IMR-90 (cell line): ENCODE measurements at regions not wholly inside any gene's neighbourhood (a gene's known extent, or its start where the extent isn't known, plus 50 kb on each side); places are given as distances from the start of the nearest gene placed in this dataset.

Experiments
- ATAC-seq: fragments of 200-7000 bp; cut with Tn5 transposase; 2 replicates; pipeline ENCODE4 v1.9.1; 2020; ENCODE audit warnings: low read depth, mild to moderate bottlenecking, moderate library complexity
- BruUV-seq: library from RNA; stranded (reverse); fragments of 400-500 nt; replicated peaks from 2 replicates; lab custom pipeline; 2021; lab: Mats Ljungman, UMichigan
- CTCF ChIA-PET: fragments of 300-600 bp; formaldehyde crosslinking; extraction: SDS; loops from one replicate; lab custom pipeline; 2021; ENCODE audit warnings: antibody characterized with exemption; lab: Yijun Ruan, JAX
- POLR2A ChIA-PET: fragments of 300-600 bp; sonication (Branson Sonifier 250); formaldehyde crosslinking; loops from one replicate; lab custom pipeline; 2022; ENCODE audit warnings: antibody characterized with exemption; ENCODE audit not compliant: unreplicated experiment; lab: Charles Lee
- DNase-seq: peaks from one replicate; pipeline ENCODE4 v3.0.0; 2013
- H2AFZ ChIP-seq: replicated peaks from 2 replicates; pipeline ENCODE3; 2013; ENCODE audit warnings: low read length, mild to moderate bottlenecking; ENCODE audit not compliant: poor library complexity
- H2AK5ac ChIP-seq: 2 replicates; pipeline ENCODE4 v1.6.1; 2013; ENCODE audit warnings: low read depth, low read length, inconsistent platforms
- H2AK9ac ChIP-seq: replicated peaks from 2 replicates; pipeline ENCODE3; 2013; ENCODE audit warnings: mild to moderate bottlenecking, low read depth, low read length, moderate library complexity; ENCODE audit not compliant: poor library complexity
- H2BK120ac ChIP-seq: 2 replicates; pipeline ENCODE4 v1.6.1; 2013; ENCODE audit warnings: low read depth, low read length, inconsistent platforms
- H2BK15ac ChIP-seq: 3 replicates; pipeline ENCODE4 v1.6.1; 2013; ENCODE audit warnings: low read depth, low read length, inconsistent platforms
- H2BK20ac ChIP-seq: 2 replicates; pipeline ENCODE4 v1.6.1; 2013; ENCODE audit warnings: low read depth, mild to moderate bottlenecking, inconsistent platforms, low read length, moderate library complexity
- H2BK5ac ChIP-seq: 2 replicates; pipeline ENCODE4 v1.6.1; 2013; ENCODE audit warnings: mild to moderate bottlenecking, low read depth, low read length, inconsistent platforms; ENCODE audit not compliant: poor library complexity, severe bottlenecking
- H3K14ac ChIP-seq: replicated peaks from 2 replicates; pipeline ENCODE4 v1.6.1; 2013; ENCODE audit warnings: low read depth, low read length, inconsistent platforms
- H3K18ac ChIP-seq: 2 replicates; pipeline ENCODE4 v1.6.1; 2013; ENCODE audit warnings: low read depth, low read length, control low read depth
- H3K23ac ChIP-seq: 2 replicates; pipeline ENCODE4 v1.6.1; 2013; ENCODE audit warnings: low read depth, low read length, inconsistent platforms
- H3K27ac ChIP-seq: 2 replicates; pipeline ENCODE4 v1.5.1; 2013; ENCODE audit warnings: mild to moderate bottlenecking, control low read depth, low read length; ENCODE audit not compliant: insufficient read depth
- H3K27me3 ChIP-seq: 2 replicates; pipeline ENCODE4 v1.6.1; 2013; ENCODE audit warnings: low read length; ENCODE audit not compliant: control insufficient read depth, insufficient read depth
- H3K36me3 ChIP-seq: 2 replicates; pipeline ENCODE4 v1.6.1; 2013; ENCODE audit warnings: low read length, mixed read lengths; ENCODE audit not compliant: control insufficient read depth, insufficient read depth
- H3K4ac ChIP-seq: 2 replicates; pipeline ENCODE4 v1.6.1; 2013; ENCODE audit warnings: low read depth, low read length, inconsistent platforms
- H3K4me1 ChIP-seq: 2 replicates; pipeline ENCODE4 v1.6.1; 2013; ENCODE audit warnings: low read length, mixed read lengths; ENCODE audit not compliant: control insufficient read depth, insufficient read depth
- H3K4me2 ChIP-seq: 2 replicates; pipeline ENCODE4 v1.6.1; 2013; ENCODE audit warnings: low read depth, mild to moderate bottlenecking, control low read depth, low read length, moderate library complexity
- H3K4me3 ChIP-seq: 2 replicates; pipeline ENCODE4 v1.5.1; 2013; ENCODE audit warnings: low read depth, mild to moderate bottlenecking, control low read depth, low read length, moderate library complexity; ENCODE audit not compliant: insufficient read depth
- H3K56ac ChIP-seq: 2 replicates; pipeline ENCODE4 v1.6.1; 2013; ENCODE audit warnings: low read length, inconsistent platforms; ENCODE audit not compliant: insufficient read depth; ENCODE audit errors: extremely low read depth
- H3K79me1 ChIP-seq, 2 experiments: 2 replicates each; pipeline ENCODE4 v1.6.1; 2013; ENCODE audit warnings: low read length in 2 of 2, inconsistent platforms in 1 of 2, low read depth in 1 of 2
- H3K9ac ChIP-seq: 2 replicates; pipeline ENCODE4 v1.6.1; 2013; ENCODE audit warnings: low read depth, low read length, control low read depth
- H3K9me1 ChIP-seq: 2 replicates; pipeline ENCODE4 v1.6.1; 2013; ENCODE audit warnings: low read length, inconsistent platforms; ENCODE audit not compliant: insufficient read depth
- H3K9me3 ChIP-seq: 2 replicates; pipeline ENCODE4 v1.6.1; 2013; ENCODE audit warnings: low read length; ENCODE audit not compliant: control insufficient read depth, insufficient read depth
- H4K20me1 ChIP-seq: 2 replicates; pipeline ENCODE4 v1.6.1; 2013; ENCODE audit warnings: low read length, inconsistent platforms; ENCODE audit not compliant: insufficient read depth
- H4K5ac ChIP-seq: 2 replicates; pipeline ENCODE4 v1.6.1; 2013; ENCODE audit warnings: mild to moderate bottlenecking, low read depth, low read length, control low read depth
- H4K8ac ChIP-seq, 2 experiments: 2 replicates each; pipeline ENCODE4 v1.6.1; 2013; ENCODE audit warnings: low read depth in 2 of 2, low read length in 2 of 2, control low read depth in 1 of 2, inconsistent platforms in 1 of 2
- H4K91ac ChIP-seq: 2 replicates; pipeline ENCODE4 v1.6.1; 2013; ENCODE audit warnings: low read depth, low read length, inconsistent platforms; ENCODE audit not compliant: insufficient read depth
- BHLHE40 ChIP-seq: fragments of 150-350 bp; IDR thresholded peaks from 2 replicates; pipeline ENCODE4 v1.6.1; 2016; ENCODE audit warnings: mild to moderate bottlenecking, low read depth, low read length
- CEBPB ChIP-seq: IDR thresholded peaks from 2 replicates; pipeline ENCODE4 v1.6.1; 2012; ENCODE audit warnings: low read depth, low read length, improper control_type of control experiment
- CHD1 ChIP-seq: IDR thresholded peaks from 2 replicates; pipeline ENCODE4 v1.6.1; 2012; ENCODE audit warnings: low read depth, low read length, improper control_type of control experiment
- CTCF ChIP-seq: conservative IDR thresholded peaks from 2 replicates; pipeline ENCODE4 v1.5.1; 2012; ENCODE audit warnings: mild to moderate bottlenecking, low read depth, low read length, improper control_type of control experiment
- FOS ChIP-seq: fragments of 150-350 bp; IDR thresholded peaks from 2 replicates; pipeline ENCODE4 v1.6.1; 2016; ENCODE audit warnings: low read depth, low read length
- MAFK ChIP-seq: IDR thresholded peaks from 2 replicates; pipeline ENCODE4 v1.6.1; 2012; ENCODE audit warnings: low read depth, low read length, improper control_type of control experiment
- MAZ ChIP-seq: IDR thresholded peaks from 2 replicates; pipeline ENCODE4 v1.6.1; 2012; ENCODE audit warnings: low read depth, mild to moderate bottlenecking, low read length, improper control_type of control experiment, moderate library complexity, borderline replicate concordance
- MXI1 ChIP-seq: IDR thresholded peaks from 2 replicates; pipeline ENCODE4 v1.6.1; 2012; ENCODE audit warnings: low read depth, mild to moderate bottlenecking, low read length, moderate library complexity, borderline replicate concordance
- POLR2A ChIP-seq: IDR thresholded peaks from 2 replicates; pipeline ENCODE4 v1.6.1; 2012; ENCODE audit warnings: mild to moderate bottlenecking, low read depth, low read length
- RAD21 ChIP-seq: IDR thresholded peaks from 2 replicates; pipeline ENCODE4 v1.6.1; 2012; ENCODE audit warnings: low read length, improper control_type of control experiment
- RCOR1 ChIP-seq: IDR thresholded peaks from 2 replicates; pipeline ENCODE4 v1.6.1; 2012; ENCODE audit warnings: mild to moderate bottlenecking, low read length, improper control_type of control experiment; ENCODE audit not compliant: insufficient replicate concordance
- RFX5 ChIP-seq: IDR thresholded peaks from 2 replicates; pipeline ENCODE4 v1.8.0; 2012; ENCODE audit warnings: low read depth, mild to moderate bottlenecking, low read length, moderate library complexity
- WGBS, 2 experiments: methylation state at CpG; one replicate each; pipeline versions ENCODE4 v1.1.5 to v1.1.7; 2013; ENCODE audit warnings: missing lambda C conversion rate in 2 of 2; ENCODE audit not compliant: insufficient read length in 1 of 2; ENCODE audit errors: extremely low coverage in 2 of 2; 5-methylcytosine and 5-hydroxymethylcytosine counted together
- dilution Hi-C: fragments of 300-500 bp; cut with HindIII; formaldehyde crosslinking; loops from one replicate; pipeline ENCODE4 v1.14.3; 2018; ENCODE audit warnings: low sequenced_read_pairs; ENCODE audit not compliant: unreplicated experiment
- in situ Hi-C: fragments of 300-500 bp; cut with MboI; formaldehyde crosslinking; loops from 3 replicates; pipeline ENCODE4 v1.14.3; 2019; ENCODE audit warnings: low sequenced_read_pairs, inconsistent platforms, mixed read lengths
- intact Hi-C: fragments of 100-400 bp; cut with micrococcal nuclease; formaldehyde crosslinking; loops from 2 replicates; pipeline ENCODE4 v1.10.0; 2022
- TF ChIP-seq, protein P1 (sequence below): fragments of 150-350 bp; IDR thresholded peaks from 2 replicates; pipeline ENCODE4 v1.6.1; 2017; ENCODE audit warnings: mild to moderate bottlenecking, antibody characterized with exemption, low read length, low read depth
- TF ChIP-seq, protein P2 (sequence below): fragments of 150-350 bp; IDR thresholded peaks from 2 replicates; pipeline ENCODE4 v1.6.1; 2016; ENCODE audit warnings: low read depth, mild to moderate bottlenecking, low read length, moderate library complexity, borderline replicate concordance

- BruUV-seq = no TSS peak
- peak; percentile 43 for DNase-seq
- in situ Hi-C loops = no loop called here
Observed at GRCh38 chr5:164073081-164073480, 567.7 kb downstream of the MAT2B start.

More at GRCh38 chr5:164073081-164073480, 567.7 kb downstream of the MAT2B start:
- H4K5ac ChIP-seq = no peak overlapping the region
- H3K79me1 ChIP-seq = no peaks in the 10 kb centered on the region
- H2AK5ac ChIP-seq = no peak overlapping the region
- H3K36me3 ChIP-seq = no peaks in the 10 kb centered on the region
- no peak overlapping the region for H3K4me2 ChIP-seq
- H3K27me3 ChIP-seq = no peaks in the 10 kb centered on the region
- no peaks in the 10 kb centered on the region; the same call in 1 of the 2 replicates for H3K9me1 ChIP-seq
- no peaks in the 10 kb centered on the region for H3K4me1 ChIP-seq
- POLR2A ChIA-PET = no interaction called here
- H3K27ac ChIP-seq = no peak overlapping the region
- TF ChIP-seq, protein P1, sequence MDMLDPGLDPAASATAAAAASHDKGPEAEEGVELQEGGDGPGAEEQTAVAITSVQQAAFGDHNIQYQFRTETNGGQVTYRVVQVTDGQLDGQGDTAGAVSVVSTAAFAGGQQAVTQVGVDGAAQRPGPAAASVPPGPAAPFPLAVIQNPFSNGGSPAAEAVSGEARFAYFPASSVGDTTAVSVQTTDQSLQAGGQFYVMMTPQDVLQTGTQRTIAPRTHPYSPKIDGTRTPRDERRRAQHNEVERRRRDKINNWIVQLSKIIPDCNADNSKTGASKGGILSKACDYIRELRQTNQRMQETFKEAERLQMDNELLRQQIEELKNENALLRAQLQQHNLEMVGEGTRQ = no peak
- TF ChIP-seq CTCF = no peak
- no peak for TF ChIP-seq POLR2A
- no peak for TF ChIP-seq CEBPB
- TF ChIP-seq CHD1 = no peak
- TF ChIP-seq MAFK = no peak
- TF ChIP-seq RCOR1 = no peak
- no peak for TF ChIP-seq RFX5
- no peak for TF ChIP-seq FOS
- TF ChIP-seq, protein P2, sequence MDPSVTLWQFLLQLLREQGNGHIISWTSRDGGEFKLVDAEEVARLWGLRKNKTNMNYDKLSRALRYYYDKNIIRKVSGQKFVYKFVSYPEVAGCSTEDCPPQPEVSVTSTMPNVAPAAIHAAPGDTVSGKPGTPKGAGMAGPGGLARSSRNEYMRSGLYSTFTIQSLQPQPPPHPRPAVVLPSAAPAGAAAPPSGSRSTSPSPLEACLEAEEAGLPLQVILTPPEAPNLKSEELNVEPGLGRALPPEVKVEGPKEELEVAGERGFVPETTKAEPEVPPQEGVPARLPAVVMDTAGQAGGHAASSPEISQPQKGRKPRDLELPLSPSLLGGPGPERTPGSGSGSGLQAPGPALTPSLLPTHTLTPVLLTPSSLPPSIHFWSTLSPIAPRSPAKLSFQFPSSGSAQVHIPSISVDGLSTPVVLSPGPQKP = no peak
- no peak for TF ChIP-seq RAD21
- TF ChIP-seq BHLHE40 = no peak
- TF ChIP-seq MAZ = no peak
- TF ChIP-seq MXI1 = no peak
- no peak overlapping the region for H3K56ac ChIP-seq
- H4K20me1 ChIP-seq = no peaks in the 10 kb centered on the region
- H3K9me3 ChIP-seq = no peaks in the 10 kb centered on the region; the same call in 1 of the 2 replicates
- H3K9ac ChIP-seq = no peak overlapping the region
- H3K4me3 ChIP-seq = no peak overlapping the region
- no peak overlapping the region for H4K8ac ChIP-seq
- no peak overlapping the region for H2AFZ ChIP-seq
- intact Hi-C loops (no loop called here), dilution Hi-C loops (no loop called here)
- H2BK20ac ChIP-seq = no peak overlapping the region
- no peak overlapping the region for H2BK15ac ChIP-seq
- no peak overlapping the region for H3K4ac ChIP-seq
- H2AK9ac ChIP-seq = no peak overlapping the region
- no peak overlapping the region for H2BK120ac ChIP-seq
- H4K91ac ChIP-seq = no peak overlapping the region
- peak; percentile 53 for ATAC-seq
- H3K14ac ChIP-seq = no peak overlapping the region
- H3K23ac ChIP-seq = no peak overlapping the region
- H3K18ac ChIP-seq = no peak overlapping the region
- CTCF ChIA-PET = no interaction called here
- WGBS, 2 experiments = no CpG with 5 or more reads among the region's 3 CpGs
- no peak overlapping the region for H2BK5ac ChIP-seq
